ENCODE measurements at regions not wholly inside any gene's neighbourhood (a gene's known extent, or its start where the extent isn't known, plus 50 kb on each side); places are given as distances from the start of the nearest gene placed in this dataset.

GRCh38 chr2:18186816-18187613 lies 308.5 kb downstream of the KCNS3 start:
- no peak overlapping the region for H4K8ac ChIP-seq (ENCODE audit: low read depth, low read length)
- no peak overlapping the region for H3K56ac ChIP-seq (ENCODE audit: low read length)
- no peak overlapping the region for H2AK5ac ChIP-seq (ENCODE audit: low read length)
- H3K4me1 ChIP-seq (ENCODE audit: control insufficient read depth, low read depth, low read length), result no peaks in the 10 kb centered on the region
- no CpG with 5 or more reads among the region's 2 CpGs for WGBS (ENCODE audit: extremely low coverage, insufficient coverage, low lambda C conversion rate)
- no peak overlapping the region for H3K18ac ChIP-seq (ENCODE audit: low read length)
- H3K27ac ChIP-seq (ENCODE audit: low read depth, low read length), result no peak overlapping the region
- H3K4me2 ChIP-seq (ENCODE audit: low read length), result no peak overlapping the region
- H2BK15ac ChIP-seq (replicated peaks; ENCODE audit: low read depth), result no peak overlapping the region
- H3K4ac ChIP-seq (ENCODE audit: low read depth, low read length), result no peak overlapping the region
- no peak for DNase-seq
- H3K79me2 ChIP-seq (ENCODE audit: control insufficient read depth, insufficient read depth, low read length), result no peaks in the 10 kb centered on the region
- no peaks in the 10 kb centered on the region for H3K79me1 ChIP-seq (ENCODE audit: low read length)
- H4K5ac ChIP-seq (ENCODE audit: low read length), result no peak overlapping the region
- H3K4me3 ChIP-seq (ENCODE audit: low read length), result no peak overlapping the region
- no peak overlapping the region for H3K23ac ChIP-seq (ENCODE audit: low read length)
- no peak overlapping the region for H2BK120ac ChIP-seq (ENCODE audit: low read depth, low read length)
- no peak overlapping the region for H3K9ac ChIP-seq (ENCODE audit: low read length)
- H2BK5ac ChIP-seq (ENCODE audit: low read length), result no peak overlapping the region
- no peaks in the 10 kb centered on the region for H3K36me3 ChIP-seq (ENCODE audit: control insufficient read depth, insufficient read depth, low read length)
- no peaks in the 10 kb centered on the region for H3K27me3 ChIP-seq (ENCODE audit: insufficient read depth, low read length, poor library complexity)

- no CpG with 5 or more reads among the region's 2 CpGs for WGBS (ENCODE audit: extremely low coverage, insufficient coverage, low lambda C conversion rate)
- Histone ChIP-seq H3K4me2 (ENCODE audit: low read length) (no peak overlapping the region), H3K56ac (ENCODE audit: low read length) (no peak overlapping the region), H2BK120ac (ENCODE audit: low read depth, low read length) (no peak overlapping the region), H3K36me3 (ENCODE audit: control insufficient read depth, insufficient read depth, low read length) (no peaks in the 10 kb centered on the region), H3K23ac (ENCODE audit: low read length) (no peak overlapping the region), H4K5ac (ENCODE audit: low read length) (no peak overlapping the region), H3K4me3 (ENCODE audit: low read length) (no peak overlapping the region), H2BK15ac (replicated peaks; ENCODE audit: low read depth) (no peak overlapping the region), H4K8ac (ENCODE audit: low read depth, low read length) (no peak overlapping the region), H3K79me1 (ENCODE audit: low read length) (no peaks in the 10 kb centered on the region), H3K4me1 (ENCODE audit: control insufficient read depth, low read depth, low read length) (no peaks in the 10 kb centered on the region), H3K9ac (ENCODE audit: low read length) (no peak overlapping the region), H3K79me2 (ENCODE audit: control insufficient read depth, insufficient read depth, low read length) (no peaks in the 10 kb centered on the region), H3K4ac (ENCODE audit: low read depth, low read length) (no peak overlapping the region), H3K18ac (ENCODE audit: low read length) (no peak overlapping the region), H3K27me3 (ENCODE audit: insufficient read depth, low read length, poor library complexity) (no peaks in the 10 kb centered on the region), H2AK5ac (ENCODE audit: low read length) (no peak overlapping the region), H2BK5ac (ENCODE audit: low read length) (no peak overlapping the region), H3K27ac (ENCODE audit: low read depth, low read length) (no peak overlapping the region)
- no peak for DNase-seq
These were observed 304.4 kb downstream of the KCNS3 start for GRCh38 chr2:18182861-18183260.

- H2AK5ac ChIP-seq (ENCODE audit: low read length), result no peak overlapping the region
- no peak overlapping the region for H4K8ac ChIP-seq (ENCODE audit: low read depth, low read length)
- no peaks in the 10 kb centered on the region for H3K79me1 ChIP-seq (ENCODE audit: low read length)
- no peak overlapping the region for H3K18ac ChIP-seq (ENCODE audit: low read length)
- WGBS (ENCODE audit: extremely low coverage, insufficient coverage, low lambda C conversion rate), result no CpG with 5 or more reads among the region's 3 CpGs
- no peak overlapping the region for H3K23ac ChIP-seq (ENCODE audit: low read length)
- no peak overlapping the region for H2BK120ac ChIP-seq (ENCODE audit: low read depth, low read length)
- no peaks in the 10 kb centered on the region for H3K4me1 ChIP-seq (ENCODE audit: control insufficient read depth, low read depth, low read length)
- no peaks in the 10 kb centered on the region for H3K27me3 ChIP-seq (ENCODE audit: insufficient read depth, low read length, poor library complexity)
- no peak overlapping the region for H3K4me3 ChIP-seq (ENCODE audit: low read length)
- H3K4me2 ChIP-seq (ENCODE audit: low read length), result no peak overlapping the region
- H3K56ac ChIP-seq (ENCODE audit: low read length), result no peak overlapping the region
- no peak overlapping the region for H3K9ac ChIP-seq (ENCODE audit: low read length)
- no peaks in the 10 kb centered on the region for H3K36me3 ChIP-seq (ENCODE audit: control insufficient read depth, insufficient read depth, low read length)
- H3K4ac ChIP-seq (ENCODE audit: low read depth, low read length), result no peak overlapping the region
- no peak overlapping the region for H2BK5ac ChIP-seq (ENCODE audit: low read length)
- H4K5ac ChIP-seq (ENCODE audit: low read length), result no peak overlapping the region
- no peak overlapping the region for H3K27ac ChIP-seq (ENCODE audit: low read depth, low read length)
- H3K79me2 ChIP-seq (ENCODE audit: control insufficient read depth, insufficient read depth, low read length), result no peaks in the 10 kb centered on the region
- no peak overlapping the region for H2BK15ac ChIP-seq (replicated peaks; ENCODE audit: low read depth)
- DNase-seq, result peak; percentile 12
These were observed 302.4 kb downstream of the KCNS3 start for GRCh38 chr2:18180912-18181311.

- Histone ChIP-seq H3K4me2 (ENCODE audit: low read length) (no peak overlapping the region), H2BK15ac (replicated peaks; ENCODE audit: low read depth) (no peak overlapping the region), H3K23ac (ENCODE audit: low read length) (no peak overlapping the region), H3K36me3 (ENCODE audit: control insufficient read depth, insufficient read depth, low read length) (no peaks in the 10 kb centered on the region), H4K8ac (ENCODE audit: low read depth, low read length) (no peak overlapping the region), H3K27ac (ENCODE audit: low read depth, low read length) (no peak overlapping the region), H3K27me3 (ENCODE audit: insufficient read depth, low read length, poor library complexity) (no peaks in the 10 kb centered on the region), H4K5ac (ENCODE audit: low read length) (no peak overlapping the region), H3K56ac (ENCODE audit: low read length) (no peak overlapping the region), H2BK5ac (ENCODE audit: low read length) (no peak overlapping the region), H3K4me3 (ENCODE audit: low read length) (no peak overlapping the region), H3K79me2 (ENCODE audit: control insufficient read depth, insufficient read depth, low read length) (no peaks in the 10 kb centered on the region), H3K79me1 (ENCODE audit: low read length) (no peaks in the 10 kb centered on the region), H3K9ac (ENCODE audit: low read length) (no peak overlapping the region), H2AK5ac (ENCODE audit: low read length) (no peak overlapping the region), H3K4me1 (ENCODE audit: control insufficient read depth, low read depth, low read length) (no peaks in the 10 kb centered on the region), H2BK120ac (ENCODE audit: low read depth, low read length) (no peak overlapping the region), H3K4ac (ENCODE audit: low read depth, low read length) (no peak overlapping the region), H3K18ac (ENCODE audit: low read length) (no peak overlapping the region)
- WGBS (ENCODE audit: extremely low coverage, insufficient coverage, low lambda C conversion rate), result no CpG with 5 or more reads among the region's 3 CpGs
- no peak for DNase-seq
These were observed 301.7 kb downstream of the KCNS3 start for GRCh38 chr2:18180031-18180610.

- Histone ChIP-seq H4K8ac (ENCODE audit: low read depth, low read length) (no peak overlapping the region), H3K27ac (ENCODE audit: low read depth, low read length) (no peak overlapping the region), H3K4me2 (ENCODE audit: low read length) (no peak overlapping the region), H2BK120ac (ENCODE audit: low read depth, low read length) (no peak overlapping the region), H3K27me3 (ENCODE audit: insufficient read depth, low read length, poor library complexity) (no peaks in the 10 kb centered on the region), H3K4ac (ENCODE audit: low read depth, low read length) (no peak overlapping the region), H3K4me3 (ENCODE audit: low read length) (no peak overlapping the region), H2BK15ac (replicated peaks; ENCODE audit: low read depth) (no peak overlapping the region), H3K79me2 (ENCODE audit: control insufficient read depth, insufficient read depth, low read length) (no peaks in the 10 kb centered on the region), H3K9ac (ENCODE audit: low read length) (no peak overlapping the region), H3K36me3 (ENCODE audit: control insufficient read depth, insufficient read depth, low read length) (no peaks in the 10 kb centered on the region), H2AK5ac (ENCODE audit: low read length) (no peak overlapping the region), H3K4me1 (ENCODE audit: control insufficient read depth, low read depth, low read length) (no peaks in the 10 kb centered on the region), H3K23ac (ENCODE audit: low read length) (no peak overlapping the region), H4K5ac (ENCODE audit: low read length) (no peak overlapping the region), H3K18ac (ENCODE audit: low read length) (no peak overlapping the region), H3K56ac (ENCODE audit: low read length) (no peak overlapping the region), H3K79me1 (ENCODE audit: low read length) (no peaks in the 10 kb centered on the region), H2BK5ac (ENCODE audit: low read length) (no peak overlapping the region)
- no CpG with 5 or more reads among the region's 1 CpG for WGBS (ENCODE audit: extremely low coverage, insufficient coverage, low lambda C conversion rate)
- DNase-seq, result peak; percentile 74
These were observed 300.4 kb downstream of the KCNS3 start for GRCh38 chr2:18178736-18179349.

Measured in mesendoderm (in vitro differentiated cells).